Chondrocyte (in vitro differentiated cells): ENCODE measurements at regions not wholly inside any gene's neighbourhood (a gene's known extent, or its start where the extent isn't known, plus 50 kb on each side); places are given as distances from the start of the nearest gene placed in this dataset.

Source experiments
- DNase-seq: peaks from one replicate; pipeline ENCODE4 v3.0.0; 2021; ENCODE audit warnings: mixed read lengths, low spot score
- H3K27ac Mint-ChIP-seq: one replicate; pipeline ENCODE4 v1.8.0; 2021; ENCODE audit warnings: mild to moderate bottlenecking, moderate library complexity, mixed read lengths; ENCODE audit not compliant: unreplicated experiment
- H3K27me3 Mint-ChIP-seq: 2 replicates; pipeline ENCODE4 v1.8.0; 2021; ENCODE audit warnings: low read depth, mixed read lengths
- H3K36me3 Mint-ChIP-seq: 2 replicates; pipeline ENCODE4 v1.8.0; 2021; ENCODE audit warnings: low read depth, mixed read lengths
- H3K4me1 Mint-ChIP-seq: 2 replicates; pipeline ENCODE4 v1.8.0; 2021; ENCODE audit warnings: low read depth, mild to moderate bottlenecking, mixed read lengths
- H3K4me3 Mint-ChIP-seq: one replicate; pipeline ENCODE4 v1.8.0; 2021; ENCODE audit warnings: mild to moderate bottlenecking, moderate library complexity, mixed read lengths; ENCODE audit not compliant: unreplicated experiment
- H3K9me3 Mint-ChIP-seq: 2 replicates; pipeline ENCODE4 v1.8.0; 2021; ENCODE audit warnings: low read depth, mixed read lengths
- CTCF ChIP-seq: fragments of 200-600 bp; sonication (generic); IDR thresholded peaks from 2 replicates; pipeline ENCODE4 v1.5.0; 2021; ENCODE audit warnings: antibody characterized with exemption, mild to moderate bottlenecking, moderate library complexity

GRCh38 chr15:96687388-96688107, 357.0 kb downstream of the NR2F2 start:
- TF ChIP-seq CTCF: no peak
- H3K4me3 Mint-ChIP-seq: no peak overlapping the region
- no peaks in the 10 kb centered on the region for H3K9me3 Mint-ChIP-seq
- H3K36me3 Mint-ChIP-seq: no peaks in the 10 kb centered on the region
- no peaks in the 10 kb centered on the region for H3K4me1 Mint-ChIP-seq
- no peak for DNase-seq
- H3K27ac Mint-ChIP-seq: no peak overlapping the region
- H3K27me3 Mint-ChIP-seq: peaks cover 1% of the 10 kb centered on the region

- Mint-ChIP-seq H3K27ac (no peak overlapping the region), H3K27me3 (peaks cover 1% of the 10 kb centered on the region)
- TF ChIP-seq CTCF: no peak
Measured at GRCh38 chr15:96690733-96691132, 360.2 kb downstream of the NR2F2 start.

GRCh38 chr15:96692826-96693225, 362.3 kb downstream of the NR2F2 start:
- DNase-seq: no peak
- no peak overlapping the region for H3K4me3 Mint-ChIP-seq
- peaks cover 1% of the 10 kb centered on the region for H3K27me3 Mint-ChIP-seq
- H3K27ac Mint-ChIP-seq: no peak overlapping the region
- H3K4me1 Mint-ChIP-seq: peaks cover 13% of the 10 kb centered on the region
- TF ChIP-seq CTCF: no peak
- H3K36me3 Mint-ChIP-seq: no peaks in the 10 kb centered on the region
- H3K9me3 Mint-ChIP-seq: no peaks in the 10 kb centered on the region

More at GRCh38 chr15:96690733-96691132, 360.2 kb downstream of the NR2F2 start:
- no peaks in the 10 kb centered on the region for H3K9me3 Mint-ChIP-seq
- H3K36me3 Mint-ChIP-seq: no peaks in the 10 kb centered on the region
- no peak overlapping the region for H3K4me3 Mint-ChIP-seq
- peaks cover 13% of the 10 kb centered on the region for H3K4me1 Mint-ChIP-seq
- no peak for DNase-seq

- Mint-ChIP-seq H3K4me1 (peaks cover 13% of the 10 kb centered on the region), H3K27ac (no peak overlapping the region), H3K9me3 (no peaks in the 10 kb centered on the region), H3K36me3 (no peaks in the 10 kb centered on the region), H3K4me3 (no peak overlapping the region), H3K27me3 (peaks cover 1% of the 10 kb centered on the region)
- no peak for TF ChIP-seq CTCF
- no peak for DNase-seq
Measured at GRCh38 chr15:96693515-96693914, 363.0 kb downstream of the NR2F2 start.

- H3K4me3 Mint-ChIP-seq: no peak overlapping the region
- no peak overlapping the region for H3K27ac Mint-ChIP-seq
- no peak for TF ChIP-seq CTCF
- no peak for DNase-seq
- peaks cover 1% of the 10 kb centered on the region for H3K27me3 Mint-ChIP-seq
- no peaks in the 10 kb centered on the region for H3K9me3 Mint-ChIP-seq
- H3K36me3 Mint-ChIP-seq: no peaks in the 10 kb centered on the region
- H3K4me1 Mint-ChIP-seq: peaks cover 13% of the 10 kb centered on the region
Measured at GRCh38 chr15:96693990-96694517, 363.6 kb downstream of the NR2F2 start.
